Panc1 (cell line): ENCODE measurements at regions not wholly inside any gene's neighbourhood (a gene's known extent, or its start where the extent isn't known, plus 50 kb on each side); places are given as distances from the start of the nearest gene placed in this dataset.

Experiments used
- ATAC-seq: fragments of 200-7000 bp; cut with Tn5 transposase; 2 replicates; pipeline ENCODE4 v1.9.1; 2020; ENCODE audit warnings: mild to moderate bottlenecking, moderate library complexity
- BruUV-seq: library from RNA; stranded (reverse); fragments of 400-500 nt; replicated peaks from 2 replicates; lab custom pipeline; 2021; lab: Mats Ljungman, UMichigan
- CTCF ChIA-PET: fragments of 300-600 bp; sonication (Branson Sonifier 250); formaldehyde crosslinking; loops from one replicate; lab custom pipeline; 2022; ENCODE audit warnings: antibody characterized with exemption; lab: Charles Lee
- POLR2A ChIA-PET: fragments of 300-600 bp; sonication (Branson Sonifier 250); formaldehyde crosslinking; loops from one replicate; lab custom pipeline; 2022; ENCODE audit warnings: antibody characterized with exemption; lab: Charles Lee
- DNase-seq: peaks from one replicate; pipeline ENCODE4 v3.0.0-alpha.2; 2010; ENCODE audit warnings: low read depth, low spot score
- H3K27ac ChIP-seq: 2 replicates; pipeline ENCODE4 v1.5.1; 2011; ENCODE audit warnings: mild to moderate bottlenecking, low read length, inconsistent platforms
- H3K27me3 ChIP-seq: fragments of 200-500 bp; sonication (Bioruptor generic); 2 replicates; pipeline ENCODE4 v1.6.0; 2014; ENCODE audit warnings: low read length, inconsistent platforms; ENCODE audit not compliant: control insufficient read depth, insufficient read depth
- H3K36me3 ChIP-seq: fragments of 200-500 bp; sonication (Bioruptor generic); 2 replicates; pipeline ENCODE4 v1.5.1; 2014; ENCODE audit warnings: inconsistent platforms, mild to moderate bottlenecking, low read length, moderate library complexity; ENCODE audit not compliant: control insufficient read depth, insufficient read depth
- H3K4me1 ChIP-seq: 2 replicates; pipeline ENCODE4 v1.5.1; 2011; ENCODE audit warnings: inconsistent platforms, mild to moderate bottlenecking, low read length, moderate library complexity; ENCODE audit not compliant: control insufficient read depth, insufficient read depth
- H3K4me3 ChIP-seq, 2 experiments: 2 replicates each; pipeline ENCODE4 v1.5.1; 2011 to 2012; ENCODE audit warnings: low read depth in 2 of 2, low read length in 2 of 2, mild to moderate bottlenecking in 2 of 2, inconsistent platforms in 1 of 2, moderate library complexity in 1 of 2
- H3K9me3 ChIP-seq: fragments of 200-500 bp; sonication (Bioruptor generic); 2 replicates; pipeline ENCODE4 v1.5.1; 2014; ENCODE audit warnings: low read depth, mild to moderate bottlenecking, inconsistent platforms, low read length, moderate library complexity; ENCODE audit not compliant: control insufficient read depth, insufficient read depth
- POLR2AphosphoS5 ChIP-seq: IDR thresholded peaks from 2 replicates; pipeline ENCODE4 v1.6.1; 2012; ENCODE audit warnings: mild to moderate bottlenecking, low read depth, low read length, moderate library complexity
- SIN3A ChIP-seq: IDR thresholded peaks from 2 replicates; pipeline ENCODE4 v1.6.1; 2012; ENCODE audit warnings: low read depth, mild to moderate bottlenecking, low read length, moderate library complexity, borderline replicate concordance; ENCODE audit not compliant: insufficient read depth
- TCF7L2 ChIP-seq: IDR thresholded peaks from 2 replicates; pipeline ENCODE4 v1.6.1; 2011; ENCODE audit warnings: mild to moderate bottlenecking, low read depth, low read length, inconsistent platforms
- in situ Hi-C: cut with HindIII; loops from 2 replicates; pipeline ENCODE4 v1.10.0; 2016; ENCODE audit warnings: low sequenced_read_pairs, low pct_unique_long_range_greater_than_20kb
- intact Hi-C: fragments of 100-400 bp; cut with micrococcal nuclease; formaldehyde crosslinking; loops from one replicate; pipeline ENCODE4 v1.10.0; 2022; ENCODE audit not compliant: unreplicated experiment
- TF ChIP-seq, protein P1 (sequence below), 2 experiments: IDR thresholded peaks; 2 replicates each; pipeline ENCODE4 v1.6.1; 2011 to 2012; ENCODE audit warnings: low read depth in 2 of 2, control low read depth in 1 of 2, low read length in 1 of 2, mild to moderate bottlenecking in 1 of 2, moderate library complexity in 1 of 2; ENCODE audit not compliant: insufficient read depth in 1 of 2
- TF ChIP-seq, protein P2 (sequence below): fragments of 450-650 bp; IDR thresholded peaks from 2 replicates; pipeline ENCODE4 v1.5.1; 2017; ENCODE audit warnings: mild to moderate bottlenecking

DNA sequence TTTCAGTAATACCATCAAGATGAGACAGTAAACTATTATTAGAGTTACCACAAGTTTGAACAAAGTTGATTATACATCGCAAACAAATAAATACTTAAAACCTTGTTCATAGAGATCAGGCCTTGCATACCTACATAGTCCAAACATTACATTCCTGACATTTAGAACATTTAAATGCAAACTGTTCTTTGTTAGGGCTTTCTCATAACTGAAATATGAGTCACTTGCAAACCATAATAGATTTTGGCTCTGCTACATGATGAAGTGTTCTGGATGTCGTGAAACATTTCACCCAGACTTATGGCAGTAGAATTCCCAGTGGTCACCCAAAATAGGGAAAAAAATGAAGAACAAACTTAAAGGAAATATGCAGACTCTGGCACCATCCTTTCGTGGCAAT, 75.0 kb downstream of the FAT4 start:
- peak; percentile 68 for DNase-seq
- Histone ChIP-seq H3K4me3 (peak overlapping the region in 1 of 2 experiments; percentile 12; a peak in 2 of 4 replicates), H3K9me3 (no peaks in the 10 kb centered on the region), H3K36me3 (no peaks in the 10 kb centered on the region), H3K27ac (peak overlapping the region; percentile 87), H3K27me3 (no peaks in the 10 kb centered on the region), H3K4me1 (peaks cover 21% of the 10 kb centered on the region)
- TF ChIP-seq, protein P1, sequence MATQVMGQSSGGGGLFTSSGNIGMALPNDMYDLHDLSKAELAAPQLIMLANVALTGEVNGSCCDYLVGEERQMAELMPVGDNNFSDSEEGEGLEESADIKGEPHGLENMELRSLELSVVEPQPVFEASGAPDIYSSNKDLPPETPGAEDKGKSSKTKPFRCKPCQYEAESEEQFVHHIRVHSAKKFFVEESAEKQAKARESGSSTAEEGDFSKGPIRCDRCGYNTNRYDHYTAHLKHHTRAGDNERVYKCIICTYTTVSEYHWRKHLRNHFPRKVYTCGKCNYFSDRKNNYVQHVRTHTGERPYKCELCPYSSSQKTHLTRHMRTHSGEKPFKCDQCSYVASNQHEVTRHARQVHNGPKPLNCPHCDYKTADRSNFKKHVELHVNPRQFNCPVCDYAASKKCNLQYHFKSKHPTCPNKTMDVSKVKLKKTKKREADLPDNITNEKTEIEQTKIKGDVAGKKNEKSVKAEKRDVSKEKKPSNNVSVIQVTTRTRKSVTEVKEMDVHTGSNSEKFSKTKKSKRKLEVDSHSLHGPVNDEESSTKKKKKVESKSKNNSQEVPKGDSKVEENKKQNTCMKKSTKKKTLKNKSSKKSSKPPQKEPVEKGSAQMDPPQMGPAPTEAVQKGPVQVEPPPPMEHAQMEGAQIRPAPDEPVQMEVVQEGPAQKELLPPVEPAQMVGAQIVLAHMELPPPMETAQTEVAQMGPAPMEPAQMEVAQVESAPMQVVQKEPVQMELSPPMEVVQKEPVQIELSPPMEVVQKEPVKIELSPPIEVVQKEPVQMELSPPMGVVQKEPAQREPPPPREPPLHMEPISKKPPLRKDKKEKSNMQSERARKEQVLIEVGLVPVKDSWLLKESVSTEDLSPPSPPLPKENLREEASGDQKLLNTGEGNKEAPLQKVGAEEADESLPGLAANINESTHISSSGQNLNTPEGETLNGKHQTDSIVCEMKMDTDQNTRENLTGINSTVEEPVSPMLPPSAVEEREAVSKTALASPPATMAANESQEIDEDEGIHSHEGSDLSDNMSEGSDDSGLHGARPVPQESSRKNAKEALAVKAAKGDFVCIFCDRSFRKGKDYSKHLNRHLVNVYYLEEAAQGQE (IDR thresholded peaks at IDR 0.05; ENCODE audit: insufficient read depth in 1 of 2, low read depth in 2 of 2, low read length in 1 of 2): no peak
- no peak for TF ChIP-seq TCF7L2
- no peak; the same call in 1 of the 2 replicates for TF ChIP-seq POLR2AphosphoS5
- TF ChIP-seq, protein P2, sequence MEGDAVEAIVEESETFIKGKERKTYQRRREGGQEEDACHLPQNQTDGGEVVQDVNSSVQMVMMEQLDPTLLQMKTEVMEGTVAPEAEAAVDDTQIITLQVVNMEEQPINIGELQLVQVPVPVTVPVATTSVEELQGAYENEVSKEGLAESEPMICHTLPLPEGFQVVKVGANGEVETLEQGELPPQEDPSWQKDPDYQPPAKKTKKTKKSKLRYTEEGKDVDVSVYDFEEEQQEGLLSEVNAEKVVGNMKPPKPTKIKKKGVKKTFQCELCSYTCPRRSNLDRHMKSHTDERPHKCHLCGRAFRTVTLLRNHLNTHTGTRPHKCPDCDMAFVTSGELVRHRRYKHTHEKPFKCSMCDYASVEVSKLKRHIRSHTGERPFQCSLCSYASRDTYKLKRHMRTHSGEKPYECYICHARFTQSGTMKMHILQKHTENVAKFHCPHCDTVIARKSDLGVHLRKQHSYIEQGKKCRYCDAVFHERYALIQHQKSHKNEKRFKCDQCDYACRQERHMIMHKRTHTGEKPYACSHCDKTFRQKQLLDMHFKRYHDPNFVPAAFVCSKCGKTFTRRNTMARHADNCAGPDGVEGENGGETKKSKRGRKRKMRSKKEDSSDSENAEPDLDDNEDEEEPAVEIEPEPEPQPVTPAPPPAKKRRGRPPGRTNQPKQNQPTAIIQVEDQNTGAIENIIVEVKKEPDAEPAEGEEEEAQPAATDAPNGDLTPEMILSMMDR: no peak
- TF ChIP-seq SIN3A: no peak
- ChIA-PET CTCF (no interaction called here), POLR2A (interaction anchor here (0.6 kb wide), 1 partner anchor 1020 kb away, joined by 4 read pairs; no protein-coding TSS in a partner anchor)
- intact Hi-C loops (no loop called here), in situ Hi-C loops (no loop called here)
- ATAC-seq: peak; percentile 94
- no TSS peak for BruUV-seq

DNA sequence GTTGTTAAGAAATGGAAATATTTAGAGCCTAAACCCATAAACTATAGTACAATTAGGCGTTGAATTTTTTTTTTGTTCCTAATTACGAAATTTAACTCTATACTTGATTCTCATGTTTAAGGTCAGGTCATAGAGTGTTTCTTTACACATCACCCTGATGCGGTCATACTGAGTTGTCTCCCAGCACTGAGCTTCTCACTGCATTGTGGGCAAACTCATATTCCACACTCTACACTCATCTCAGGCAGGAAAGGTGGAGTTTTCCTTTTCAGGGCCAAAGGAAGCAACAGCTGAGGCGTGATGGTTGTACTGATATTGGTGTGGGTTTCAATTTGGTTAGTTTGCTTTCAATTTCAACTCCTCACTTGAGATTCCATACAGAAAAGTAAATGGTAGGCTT, 75.4 kb downstream of the FAT4 start:
- POLR2A ChIA-PET: interaction anchor here (0.6 kb wide), 1 partner anchor 1020 kb away, joined by 4 read pairs; no protein-coding TSS in a partner anchor
- CTCF ChIA-PET: no interaction called here
- TF ChIP-seq, protein P2: no peak
- TF ChIP-seq, protein P1 (IDR thresholded peaks at IDR 0.05; ENCODE audit: insufficient read depth in 1 of 2, low read depth in 2 of 2, low read length in 1 of 2): no peak
- TF ChIP-seq SIN3A: no peak
- TF ChIP-seq TCF7L2: no peak
- no peak for TF ChIP-seq POLR2AphosphoS5
- peak overlapping the region; percentile 12 to 34; a peak in 3 of 4 replicates for H3K4me3 ChIP-seq
- ATAC-seq (peak; percentile 89), DNase-seq (peak; percentile 69)
- intact Hi-C loops: no loop called here
- in situ Hi-C loops: no loop called here
- no TSS peak for BruUV-seq
- H3K9me3 ChIP-seq: no peaks in the 10 kb centered on the region
- H3K27ac ChIP-seq: peak overlapping the region; percentile 87
- peaks cover 21% of the 10 kb centered on the region for H3K4me1 ChIP-seq
- H3K36me3 ChIP-seq: no peaks in the 10 kb centered on the region
- H3K27me3 ChIP-seq: no peaks in the 10 kb centered on the region
